Panc1 (cell line): ENCODE measurements at regions not wholly inside any gene's neighbourhood (a gene's known extent, or its start where the extent isn't known, plus 50 kb on each side); places are given as distances from the start of the nearest gene placed in this dataset.

Experiments used
- ATAC-seq: fragments of 200-7000 bp; cut with Tn5 transposase; 2 replicates; pipeline ENCODE4 v1.9.1; 2020; ENCODE audit warnings: mild to moderate bottlenecking, moderate library complexity
- BruUV-seq: library from RNA; stranded (reverse); fragments of 400-500 nt; replicated peaks from 2 replicates; lab custom pipeline; 2021; lab: Mats Ljungman, UMichigan
- CTCF ChIA-PET: fragments of 300-600 bp; sonication (Branson Sonifier 250); formaldehyde crosslinking; loops from one replicate; lab custom pipeline; 2022; ENCODE audit warnings: antibody characterized with exemption; lab: Charles Lee
- POLR2A ChIA-PET: fragments of 300-600 bp; sonication (Branson Sonifier 250); formaldehyde crosslinking; loops from one replicate; lab custom pipeline; 2022; ENCODE audit warnings: antibody characterized with exemption; lab: Charles Lee
- DNase-seq: peaks from one replicate; pipeline ENCODE4 v3.0.0-alpha.2; 2010; ENCODE audit warnings: low read depth, low spot score
- H3K27ac ChIP-seq: 2 replicates; pipeline ENCODE4 v1.5.1; 2011; ENCODE audit warnings: mild to moderate bottlenecking, low read length, inconsistent platforms
- H3K27me3 ChIP-seq: fragments of 200-500 bp; sonication (Bioruptor generic); 2 replicates; pipeline ENCODE4 v1.6.0; 2014; ENCODE audit warnings: low read length, inconsistent platforms; ENCODE audit not compliant: control insufficient read depth, insufficient read depth
- H3K36me3 ChIP-seq: fragments of 200-500 bp; sonication (Bioruptor generic); 2 replicates; pipeline ENCODE4 v1.5.1; 2014; ENCODE audit warnings: inconsistent platforms, mild to moderate bottlenecking, low read length, moderate library complexity; ENCODE audit not compliant: control insufficient read depth, insufficient read depth
- H3K4me1 ChIP-seq: 2 replicates; pipeline ENCODE4 v1.5.1; 2011; ENCODE audit warnings: inconsistent platforms, mild to moderate bottlenecking, low read length, moderate library complexity; ENCODE audit not compliant: control insufficient read depth, insufficient read depth
- H3K4me3 ChIP-seq, 2 experiments: 2 replicates each; pipeline ENCODE4 v1.5.1; 2011 to 2012; ENCODE audit warnings: low read depth in 2 of 2, low read length in 2 of 2, mild to moderate bottlenecking in 2 of 2, inconsistent platforms in 1 of 2, moderate library complexity in 1 of 2
- H3K9me3 ChIP-seq: fragments of 200-500 bp; sonication (Bioruptor generic); 2 replicates; pipeline ENCODE4 v1.5.1; 2014; ENCODE audit warnings: low read depth, mild to moderate bottlenecking, inconsistent platforms, low read length, moderate library complexity; ENCODE audit not compliant: control insufficient read depth, insufficient read depth
- CTCF ChIP-seq: fragments of 450-650 bp; IDR thresholded peaks from 2 replicates; pipeline ENCODE4 v1.5.1; 2017; ENCODE audit warnings: mild to moderate bottlenecking
- POLR2AphosphoS5 ChIP-seq: IDR thresholded peaks from 2 replicates; pipeline ENCODE4 v1.6.1; 2012; ENCODE audit warnings: mild to moderate bottlenecking, low read depth, low read length, moderate library complexity
- SIN3A ChIP-seq: IDR thresholded peaks from 2 replicates; pipeline ENCODE4 v1.6.1; 2012; ENCODE audit warnings: low read depth, mild to moderate bottlenecking, low read length, moderate library complexity, borderline replicate concordance; ENCODE audit not compliant: insufficient read depth
- TCF7L2 ChIP-seq: IDR thresholded peaks from 2 replicates; pipeline ENCODE4 v1.6.1; 2011; ENCODE audit warnings: mild to moderate bottlenecking, low read depth, low read length, inconsistent platforms
- in situ Hi-C: cut with HindIII; loops from 2 replicates; pipeline ENCODE4 v1.10.0; 2016; ENCODE audit warnings: low sequenced_read_pairs, low pct_unique_long_range_greater_than_20kb
- intact Hi-C: fragments of 100-400 bp; cut with micrococcal nuclease; formaldehyde crosslinking; loops from one replicate; pipeline ENCODE4 v1.10.0; 2022; ENCODE audit not compliant: unreplicated experiment
- TF ChIP-seq, protein P1 (sequence below), 2 experiments: IDR thresholded peaks; 2 replicates each; pipeline ENCODE4 v1.6.1; 2011 to 2012; ENCODE audit warnings: low read depth in 2 of 2, control low read depth in 1 of 2, low read length in 1 of 2, mild to moderate bottlenecking in 1 of 2, moderate library complexity in 1 of 2; ENCODE audit not compliant: insufficient read depth in 1 of 2

DNA sequence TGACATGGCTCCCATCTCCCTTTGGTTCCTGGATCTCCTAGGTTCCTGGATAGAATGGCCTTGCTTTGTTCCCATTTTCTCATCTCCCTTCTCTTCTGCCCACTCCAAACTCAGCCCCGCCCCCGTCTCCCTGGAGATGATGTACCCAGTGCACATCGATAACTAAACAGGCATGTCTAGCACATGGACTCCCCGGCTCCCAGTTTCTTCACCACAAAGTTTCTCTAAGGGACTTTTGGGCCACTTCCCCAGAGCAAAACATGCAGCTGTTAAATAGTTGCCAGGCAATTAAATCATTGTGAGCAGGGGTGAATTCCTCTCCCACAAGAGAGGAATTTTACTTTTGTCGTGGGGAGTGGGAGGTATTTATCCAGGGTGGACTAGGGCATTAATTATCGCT is 259.0 kb downstream of the GADD45G start:
- DNase-seq (no peak), ATAC-seq (no peak)
- Histone ChIP-seq H3K27ac (no peak overlapping the region), H3K4me1 (no peaks in the 10 kb centered on the region), H3K9me3 (no peaks in the 10 kb centered on the region), H3K27me3 (no peaks in the 10 kb centered on the region), H3K36me3 (no peaks in the 10 kb centered on the region), H3K4me3 (no peak overlapping the region)
- BruUV-seq: no TSS peak
- in situ Hi-C loops: no loop called here
- ChIA-PET POLR2A (no interaction called here), CTCF (no interaction called here)
- TF ChIP-seq, protein P1, sequence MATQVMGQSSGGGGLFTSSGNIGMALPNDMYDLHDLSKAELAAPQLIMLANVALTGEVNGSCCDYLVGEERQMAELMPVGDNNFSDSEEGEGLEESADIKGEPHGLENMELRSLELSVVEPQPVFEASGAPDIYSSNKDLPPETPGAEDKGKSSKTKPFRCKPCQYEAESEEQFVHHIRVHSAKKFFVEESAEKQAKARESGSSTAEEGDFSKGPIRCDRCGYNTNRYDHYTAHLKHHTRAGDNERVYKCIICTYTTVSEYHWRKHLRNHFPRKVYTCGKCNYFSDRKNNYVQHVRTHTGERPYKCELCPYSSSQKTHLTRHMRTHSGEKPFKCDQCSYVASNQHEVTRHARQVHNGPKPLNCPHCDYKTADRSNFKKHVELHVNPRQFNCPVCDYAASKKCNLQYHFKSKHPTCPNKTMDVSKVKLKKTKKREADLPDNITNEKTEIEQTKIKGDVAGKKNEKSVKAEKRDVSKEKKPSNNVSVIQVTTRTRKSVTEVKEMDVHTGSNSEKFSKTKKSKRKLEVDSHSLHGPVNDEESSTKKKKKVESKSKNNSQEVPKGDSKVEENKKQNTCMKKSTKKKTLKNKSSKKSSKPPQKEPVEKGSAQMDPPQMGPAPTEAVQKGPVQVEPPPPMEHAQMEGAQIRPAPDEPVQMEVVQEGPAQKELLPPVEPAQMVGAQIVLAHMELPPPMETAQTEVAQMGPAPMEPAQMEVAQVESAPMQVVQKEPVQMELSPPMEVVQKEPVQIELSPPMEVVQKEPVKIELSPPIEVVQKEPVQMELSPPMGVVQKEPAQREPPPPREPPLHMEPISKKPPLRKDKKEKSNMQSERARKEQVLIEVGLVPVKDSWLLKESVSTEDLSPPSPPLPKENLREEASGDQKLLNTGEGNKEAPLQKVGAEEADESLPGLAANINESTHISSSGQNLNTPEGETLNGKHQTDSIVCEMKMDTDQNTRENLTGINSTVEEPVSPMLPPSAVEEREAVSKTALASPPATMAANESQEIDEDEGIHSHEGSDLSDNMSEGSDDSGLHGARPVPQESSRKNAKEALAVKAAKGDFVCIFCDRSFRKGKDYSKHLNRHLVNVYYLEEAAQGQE (IDR thresholded peaks at IDR 0.05; ENCODE audit: insufficient read depth in 1 of 2, low read depth in 2 of 2, low read length in 1 of 2): no peak
- TF ChIP-seq TCF7L2: no peak
- no peak for TF ChIP-seq SIN3A
- no peak for TF ChIP-seq POLR2AphosphoS5
- no peak for TF ChIP-seq CTCF
- intact Hi-C loops: no loop called here

GRCh38 chr9:89864257-89864656 is 259.4 kb downstream of the GADD45G start:
- ChIA-PET POLR2A (no interaction called here), CTCF (no interaction called here)
- no peak for TF ChIP-seq TCF7L2
- no peak for ATAC-seq
- Histone ChIP-seq H3K27me3 (no peaks in the 10 kb centered on the region), H3K27ac (no peak overlapping the region), H3K4me1 (no peaks in the 10 kb centered on the region), H3K9me3 (no peaks in the 10 kb centered on the region), H3K4me3 (no peak overlapping the region), H3K36me3 (no peaks in the 10 kb centered on the region)
- BruUV-seq: no TSS peak
- no peak for DNase-seq
- in situ Hi-C loops: no loop called here
- intact Hi-C loops: no loop called here

GRCh38 chr9:89864731-89865130 is 259.9 kb downstream of the GADD45G start:
- in situ Hi-C loops: no loop called here
- CTCF ChIA-PET: no interaction called here

More at GRCh38 chr9:89864731-89865130, 259.9 kb downstream of the GADD45G start:
- H3K27ac ChIP-seq: no peak overlapping the region
- H3K27me3 ChIP-seq: no peaks in the 10 kb centered on the region
- POLR2A ChIA-PET: no interaction called here
- no peaks in the 10 kb centered on the region for H3K4me1 ChIP-seq
- TF ChIP-seq POLR2AphosphoS5 (no peak), CTCF (no peak), SIN3A (no peak), TCF7L2 (no peak)
- TF ChIP-seq, protein P1 (IDR thresholded peaks at IDR 0.05; ENCODE audit: insufficient read depth in 1 of 2, low read depth in 2 of 2, low read length in 1 of 2): no peak
- no peaks in the 10 kb centered on the region for H3K36me3 ChIP-seq
- intact Hi-C loops: no loop called here
- H3K4me3 ChIP-seq: no peak overlapping the region
- BruUV-seq: no TSS peak
- ATAC-seq: no peak
- DNase-seq: no peak
- H3K9me3 ChIP-seq: no peaks in the 10 kb centered on the region
